SK-N-MC (cell line): ENCODE measurements at regions not wholly inside any gene's neighbourhood (a gene's known extent, or its start where the extent isn't known, plus 50 kb on each side); places are given as distances from the start of the nearest gene placed in this dataset.

Experiments
- EZH2 ChIP-seq: fragments of 200-600 bp; sonication (generic); IDR thresholded peaks from one replicate; pipeline ENCODE4 v1.6.1; 2017; ENCODE audit warnings: antibody characterized with exemption
- FOXP2 ChIP-seq: optimal IDR thresholded peaks from 2 replicates; pipeline ENCODE3; 2011; ENCODE audit warnings: mild to moderate bottlenecking, moderate library complexity; ENCODE audit not compliant: insufficient read depth; ENCODE audit errors: extremely low read length, control extremely low read depth
- POLR2AphosphoS5 ChIP-seq: IDR thresholded peaks from 2 replicates; pipeline ENCODE4 v1.6.1; 2012; ENCODE audit warnings: mild to moderate bottlenecking, low read depth, low read length, borderline replicate concordance

DNA sequence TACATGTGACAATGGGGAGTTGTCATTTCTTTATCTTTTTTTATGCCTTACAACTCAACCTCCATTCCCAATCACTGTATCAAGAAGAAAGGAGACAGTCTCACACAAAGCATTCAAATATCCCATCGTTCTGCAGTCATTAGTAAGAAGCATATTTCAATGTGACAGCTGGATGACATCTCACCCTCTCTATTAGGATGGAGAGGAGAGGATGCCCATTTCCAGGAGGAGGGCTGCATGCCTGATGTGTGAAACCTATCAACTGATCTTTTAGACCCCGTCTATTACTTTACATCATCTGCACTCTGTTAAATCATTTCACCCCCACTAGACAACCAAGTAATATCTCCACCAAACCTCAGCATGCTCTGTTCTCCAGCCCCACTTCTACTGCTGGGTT, 292.7 kb upstream of the CHAC2 start:
- no peak for TF ChIP-seq EZH2
- no peak for TF ChIP-seq POLR2AphosphoS5
- TF ChIP-seq FOXP2, result no peak
